Endothelial cell of umbilical vein (primary cell): ENCODE measurements at regions not wholly inside any gene's neighbourhood (a gene's known extent, or its start where the extent isn't known, plus 50 kb on each side); places are given as distances from the start of the nearest gene placed in this dataset.

Experiments used
- BruUV-seq: library from RNA; stranded (reverse); fragments of 400-500 nt; replicated peaks from 2 replicates; lab custom pipeline; 2021; lab: Mats Ljungman, UMichigan
- CTCF ChIA-PET: fragments of 300-600, 350-600 bp; sonication (Branson Sonifier 250); formaldehyde crosslinking; loops from one replicate; lab custom pipeline; 2021; ENCODE audit warnings: antibody characterized with exemption, inconsistent platforms; lab: Charles Lee
- POLR2A ChIA-PET: fragments of 300-600, 350-600 bp; sonication (Branson Sonifier 250); formaldehyde crosslinking; loops from one replicate; lab custom pipeline; 2021; ENCODE audit warnings: antibody characterized with exemption, inconsistent platforms; lab: Charles Lee
- DNase-seq: peaks from one replicate; pipeline ENCODE4 v3.0.0-alpha.2; 2011; ENCODE audit warnings: low read depth, low spot score
- FAIRE-seq: peaks from 2 replicates; lab custom pipeline; 2011; peaks lifted over from hg19 to GRCh38; lab: Jason Lieb, UNC
- H2AFZ ChIP-seq: 2 replicates; pipeline ENCODE4 v1.6.0; 2012; ENCODE audit warnings: low read depth, low read length, control low read depth, inconsistent platforms
- H3K27ac ChIP-seq: 2 replicates; pipeline ENCODE4 v1.5.1; 2011; ENCODE audit warnings: low read depth, mild to moderate bottlenecking, control low read depth, low read length, moderate library complexity; ENCODE audit not compliant: insufficient read depth
- H3K27me3 ChIP-seq, 2 experiments: 2 replicates each; pipeline versions ENCODE4 v1.6.0 to v1.6.1; 2011; ENCODE audit warnings: low read length in 2 of 2, mixed read lengths in 1 of 2; ENCODE audit not compliant: control insufficient read depth in 2 of 2, insufficient read depth in 2 of 2
- H3K36me3 ChIP-seq, 2 experiments: 2 replicates in 1 of 2; 3 replicates in 1 of 2; pipeline ENCODE4 v1.5.1; 2011; ENCODE audit warnings: low read length in 2 of 2, mild to moderate bottlenecking in 1 of 2, moderate library complexity in 1 of 2; ENCODE audit not compliant: control insufficient read depth in 2 of 2, insufficient read depth in 2 of 2; ENCODE audit errors: extremely low read depth in 1 of 2
- H3K4me1 ChIP-seq: 3 replicates; pipeline ENCODE4 v1.5.1; 2011; ENCODE audit warnings: mild to moderate bottlenecking, low read length; ENCODE audit not compliant: control insufficient read depth, insufficient read depth; ENCODE audit errors: extremely low read depth
- H3K4me2 ChIP-seq: 2 replicates; pipeline ENCODE4 v1.6.1; 2011; ENCODE audit warnings: low read length, control low read depth, mixed read lengths; ENCODE audit not compliant: insufficient read depth
- H3K4me3 ChIP-seq, 3 experiments: fragments of 200-600 bp in 1 of 3; sonication (generic), shearing (Covaris generic) in 1 of 3; replicated peaks in 1 of 3; 2 replicates each; pipeline ENCODE4 v1.5.1; 2011 to 2016; ENCODE audit warnings: control low read depth in 3 of 3, low read length in 3 of 3, mild to moderate bottlenecking in 2 of 3, inconsistent platforms in 1 of 3, low read depth in 1 of 3, moderate library complexity in 1 of 3; ENCODE audit not compliant: insufficient read depth in 1 of 3
- H3K79me2 ChIP-seq: 2 replicates; pipeline ENCODE4 v1.6.0; 2012; ENCODE audit warnings: low read length, inconsistent platforms; ENCODE audit not compliant: control insufficient read depth, insufficient read depth
- H3K9ac ChIP-seq: replicated peaks from 2 replicates; pipeline ENCODE3; 2011; ENCODE audit warnings: low read length, control low read depth; ENCODE audit not compliant: insufficient read depth; ENCODE audit errors: extremely low read depth
- H3K9me1 ChIP-seq: replicated peaks from 3 replicates; pipeline ENCODE4 v1.6.0; 2011; ENCODE audit warnings: mild to moderate bottlenecking, low read length; ENCODE audit not compliant: control insufficient read depth, insufficient read depth; ENCODE audit errors: extremely low read depth
- H3K9me3 ChIP-seq: replicated peaks from 2 replicates; pipeline ENCODE4 v1.5.1; 2012; ENCODE audit warnings: low read length, inconsistent platforms; ENCODE audit not compliant: control insufficient read depth, insufficient read depth
- H4K20me1 ChIP-seq: replicated peaks from 2 replicates; pipeline ENCODE3; 2011; ENCODE audit warnings: mild to moderate bottlenecking, low read length; ENCODE audit not compliant: control insufficient read depth, insufficient read depth; ENCODE audit errors: extremely low read depth
- EZH2 ChIP-seq: IDR thresholded peaks from 2 replicates; pipeline ENCODE4 v1.6.1; 2012; ENCODE audit warnings: borderline replicate concordance, low read depth, mild to moderate bottlenecking, moderate library complexity, low read length, inconsistent platforms; ENCODE audit not compliant: severe bottlenecking
- FOS ChIP-seq: IDR thresholded peaks from 2 replicates; pipeline ENCODE4 v1.6.1; 2011; ENCODE audit warnings: mild to moderate bottlenecking, low read length, moderate library complexity, borderline replicate concordance; ENCODE audit not compliant: insufficient read depth
- GATA2 ChIP-seq: IDR thresholded peaks from 2 replicates; pipeline ENCODE4 v1.7.0; 2011; ENCODE audit warnings: low read depth, mild to moderate bottlenecking, moderate library complexity, mixed read lengths, low read length; ENCODE audit not compliant: insufficient read length, insufficient read depth
- JUN ChIP-seq: IDR thresholded peaks from 2 replicates; pipeline ENCODE4 v1.6.1; 2011; ENCODE audit warnings: borderline replicate concordance, low read depth; ENCODE audit not compliant: insufficient read length, insufficient read depth
- MYC ChIP-seq: IDR thresholded peaks from one replicate; pipeline ENCODE4 v1.6.1; 2011; ENCODE audit warnings: mild to moderate bottlenecking, low read depth, low read length
- POLR2A ChIP-seq: IDR thresholded peaks from 2 replicates; pipeline ENCODE4 v1.6.1; 2012; ENCODE audit warnings: low read depth, mild to moderate bottlenecking, control low read depth, low read length
- POLR2AphosphoS5 ChIP-seq: IDR thresholded peaks from 2 replicates; pipeline ENCODE4 v1.6.1; 2012; ENCODE audit warnings: low read depth, mild to moderate bottlenecking, control low read depth, low read length, moderate library complexity; ENCODE audit not compliant: insufficient read depth
- dilution Hi-C: fragments of 300-500 bp; cut with MboI; formaldehyde crosslinking; loops from one replicate; pipeline ENCODE4 v1.15.0; 2019; ENCODE audit warnings: low sequenced_read_pairs; ENCODE audit not compliant: extremely low pct_ligation_motif_present
- intact Hi-C: fragments of 100-400 bp; cut with micrococcal nuclease; formaldehyde crosslinking; loops from one replicate; pipeline ENCODE4 v1.10.0; 2022
- TF ChIP-seq, protein P1 (sequence below), 2 donors: IDR thresholded peaks; 1 replicate in 1 of 2; 2 replicates in 1 of 2; pipeline ENCODE4 v1.5.1; 2011; ENCODE audit warnings: low read length in 2 of 2, mild to moderate bottlenecking in 2 of 2, moderate library complexity in 2 of 2, control low read depth in 1 of 2, inconsistent platforms in 1 of 2, low read depth in 1 of 2; ENCODE audit not compliant: insufficient read depth in 1 of 2; ENCODE audit errors: extremely low read depth in 1 of 2
- TF ChIP-seq, protein P2 (sequence below): IDR thresholded peaks from 2 replicates; pipeline ENCODE4 v1.6.1; 2011; ENCODE audit not compliant: insufficient read depth, insufficient read length

- dilution Hi-C loops: no loop called here
- H3K4me2 ChIP-seq: no peak overlapping the region
- no peak overlapping the region for H2AFZ ChIP-seq
These were observed 951.6 kb downstream of the TUSC7 start for GRCh38 chr3:117660941-117661817.

More at GRCh38 chr3:117660941-117661817, 951.6 kb downstream of the TUSC7 start:
- no peak for TF ChIP-seq FOS
- TF ChIP-seq MYC: no peak
- no peak for TF ChIP-seq EZH2
- TF ChIP-seq, protein P1, sequence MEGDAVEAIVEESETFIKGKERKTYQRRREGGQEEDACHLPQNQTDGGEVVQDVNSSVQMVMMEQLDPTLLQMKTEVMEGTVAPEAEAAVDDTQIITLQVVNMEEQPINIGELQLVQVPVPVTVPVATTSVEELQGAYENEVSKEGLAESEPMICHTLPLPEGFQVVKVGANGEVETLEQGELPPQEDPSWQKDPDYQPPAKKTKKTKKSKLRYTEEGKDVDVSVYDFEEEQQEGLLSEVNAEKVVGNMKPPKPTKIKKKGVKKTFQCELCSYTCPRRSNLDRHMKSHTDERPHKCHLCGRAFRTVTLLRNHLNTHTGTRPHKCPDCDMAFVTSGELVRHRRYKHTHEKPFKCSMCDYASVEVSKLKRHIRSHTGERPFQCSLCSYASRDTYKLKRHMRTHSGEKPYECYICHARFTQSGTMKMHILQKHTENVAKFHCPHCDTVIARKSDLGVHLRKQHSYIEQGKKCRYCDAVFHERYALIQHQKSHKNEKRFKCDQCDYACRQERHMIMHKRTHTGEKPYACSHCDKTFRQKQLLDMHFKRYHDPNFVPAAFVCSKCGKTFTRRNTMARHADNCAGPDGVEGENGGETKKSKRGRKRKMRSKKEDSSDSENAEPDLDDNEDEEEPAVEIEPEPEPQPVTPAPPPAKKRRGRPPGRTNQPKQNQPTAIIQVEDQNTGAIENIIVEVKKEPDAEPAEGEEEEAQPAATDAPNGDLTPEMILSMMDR (IDR thresholded peaks at IDR 0.05; ENCODE audit: extremely low read depth in 1 of 2, insufficient read depth in 1 of 2, low read depth in 1 of 2, low read length in 2 of 2): no peak
- TF ChIP-seq POLR2AphosphoS5: no peak
- no peak for TF ChIP-seq GATA2
- TF ChIP-seq POLR2A: no peak
- no peak for TF ChIP-seq JUN
- TF ChIP-seq, protein P2, sequence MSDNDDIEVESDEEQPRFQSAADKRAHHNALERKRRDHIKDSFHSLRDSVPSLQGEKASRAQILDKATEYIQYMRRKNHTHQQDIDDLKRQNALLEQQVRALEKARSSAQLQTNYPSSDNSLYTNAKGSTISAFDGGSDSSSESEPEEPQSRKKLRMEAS: no peak
- Histone ChIP-seq H3K9ac (no peak overlapping the region), H3K9me1 (no peaks in the 10 kb centered on the region), H3K4me1 (no peaks in the 10 kb centered on the region), H3K79me2 (no peaks in the 10 kb centered on the region), H3K27ac (no peak overlapping the region), H3K9me3 (no peaks in the 10 kb centered on the region), H3K4me3 (no peak overlapping the region), H3K27me3 (no peaks in the 10 kb centered on the region), H3K36me3 (no peaks in the 10 kb centered on the region), H4K20me1 (no peaks in the 10 kb centered on the region)
- no peak for FAIRE-seq
- no peak for DNase-seq
- intact Hi-C loops: no loop called here
- no TSS peak for BruUV-seq
- ChIA-PET POLR2A (no interaction called here), CTCF (interaction anchor here (0.8 to 1.3 kb wide), 2 partner anchors 10 to 11 kb away, joined by 3 to 4 read pairs; no protein-coding TSS in a partner anchor)
